ENCODE measurements at regions not wholly inside any gene's neighbourhood (a gene's known extent, or its start where the extent isn't known, plus 50 kb on each side); places are given as distances from the start of the nearest gene placed in this dataset.
A peak's percentile ranks its signal among the peaks of the same experiment; 100 is the strongest.

- DNase-seq, result no peak
Measured at GRCh38 chr3:88209356-88209755, 59.6 kb downstream of the C3orf38 start.

DNA sequence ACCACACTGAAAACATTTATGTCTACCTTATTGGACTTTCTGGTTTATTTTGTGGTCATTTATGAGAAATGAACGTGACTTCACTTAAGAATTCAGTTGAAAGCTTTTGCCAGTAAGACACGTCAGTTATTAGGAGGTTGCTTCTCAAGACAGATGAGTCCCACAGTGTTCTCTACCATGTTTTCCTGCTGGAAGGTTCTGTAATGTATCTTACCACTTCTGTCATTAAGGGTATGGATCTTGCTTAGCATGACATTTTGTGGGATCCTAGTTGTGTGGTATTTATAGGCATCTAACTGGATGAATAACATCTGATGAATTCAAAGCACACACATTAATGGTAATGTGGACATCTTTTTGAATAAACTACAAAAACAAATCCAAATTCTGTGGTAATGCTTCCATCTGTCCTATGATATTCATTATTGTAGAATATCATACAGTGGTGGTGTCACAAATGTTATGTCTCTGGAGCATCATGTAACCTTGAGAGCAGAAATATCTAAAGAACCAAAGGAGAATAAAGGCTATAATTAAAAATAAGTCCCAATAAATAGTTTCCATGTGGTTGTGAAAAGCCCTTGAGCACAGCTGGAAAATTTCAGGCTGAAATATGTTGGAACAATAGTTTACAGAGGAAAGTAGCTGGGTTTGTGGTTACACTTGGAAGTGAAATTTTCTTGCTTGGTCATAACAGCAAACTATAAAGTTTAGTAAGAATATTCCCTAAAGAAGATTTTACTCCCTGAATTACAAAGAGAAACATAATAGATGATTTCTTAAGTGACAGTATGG, 61.5 kb downstream of the C3orf38 start:
- no peak for DNase-seq

DNA sequence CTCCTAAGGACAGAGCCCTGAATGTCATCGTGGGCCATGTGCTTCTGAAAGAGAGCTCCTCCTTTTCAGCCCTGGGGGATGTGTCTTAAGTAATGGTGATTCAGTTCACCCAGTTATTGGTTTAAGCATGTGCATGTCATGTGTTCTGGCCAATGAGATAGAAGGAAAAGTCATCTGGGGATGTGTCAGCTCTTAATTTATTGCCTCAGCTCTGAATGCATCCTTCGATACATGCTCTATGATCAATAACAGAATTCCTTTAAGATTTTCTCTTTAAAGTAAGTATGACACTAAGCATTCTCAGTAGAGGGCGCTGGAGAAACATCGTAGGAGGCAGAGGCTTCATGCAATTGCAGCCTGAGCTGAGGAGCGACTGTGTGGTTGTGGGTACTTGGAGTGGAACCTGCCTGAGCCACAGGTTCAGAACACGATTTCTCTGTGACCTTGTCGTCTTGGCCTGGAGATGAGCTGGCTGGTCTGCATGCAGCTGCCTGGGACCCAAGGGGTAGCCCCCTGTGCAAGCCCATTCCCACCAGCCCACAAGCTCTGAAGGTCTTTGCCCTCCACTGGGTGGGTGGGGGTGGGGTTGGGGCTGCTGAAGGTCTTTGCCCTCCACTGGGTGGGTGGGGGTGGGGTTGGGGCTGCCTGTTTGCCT, 69.5 kb downstream of the C3orf38 start:
- peak; percentile 26 for DNase-seq

GRCh38 chr3:88220126-88220525, 70.4 kb downstream of the C3orf38 start:
- DNase-seq, result no peak

DNA sequence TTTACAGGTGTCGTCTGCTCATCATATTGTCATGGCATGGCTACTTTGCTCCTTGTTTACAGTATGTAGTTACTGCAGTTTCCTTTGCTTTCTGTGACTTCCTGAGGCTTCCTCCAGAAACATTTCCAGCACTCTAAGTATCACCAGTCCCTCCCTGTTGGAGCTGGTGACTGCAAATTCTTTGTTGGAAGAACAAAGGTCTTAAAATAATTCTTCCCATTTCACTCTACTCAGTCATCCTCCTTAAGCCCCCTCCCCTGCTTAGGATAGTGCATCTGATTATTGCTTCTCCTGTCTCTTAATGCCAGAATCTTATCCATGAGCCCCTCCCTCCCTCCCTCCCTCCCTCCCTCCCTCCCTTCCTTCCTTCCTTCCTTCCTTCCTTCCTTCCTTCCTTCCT, 72.0 kb downstream of the C3orf38 start:
- no peak for DNase-seq

GRCh38 chr3:88222343-88222742, 72.6 kb downstream of the C3orf38 start:
- no peak for DNase-seq

GRCh38 chr3:88225326-88226008, 75.7 kb downstream of the C3orf38 start:
- no peak for DNase-seq

DNA sequence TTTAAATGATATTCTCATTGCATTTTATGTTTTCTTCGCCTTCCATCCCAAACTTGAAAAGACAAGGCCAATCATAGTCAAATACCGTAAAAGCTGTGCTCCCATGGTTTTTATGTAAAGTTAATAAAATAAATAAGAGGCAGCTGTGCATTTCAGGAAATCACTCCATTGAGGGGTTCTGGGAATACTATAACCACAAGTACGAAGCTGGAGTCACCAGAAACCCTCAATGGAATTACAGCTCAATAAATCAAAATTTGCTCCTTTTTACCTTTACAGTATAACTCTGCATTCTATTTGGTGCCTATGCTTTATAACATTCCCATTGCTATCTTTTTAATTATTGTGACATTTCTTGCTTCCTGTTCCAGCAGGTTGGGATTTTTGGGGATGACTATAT, 77.2 kb downstream of the C3orf38 start:
- DNase-seq, result no peak

GRCh38 chr3:88230638-88231037, 80.9 kb downstream of the C3orf38 start:
- no peak for DNase-seq

DNA sequence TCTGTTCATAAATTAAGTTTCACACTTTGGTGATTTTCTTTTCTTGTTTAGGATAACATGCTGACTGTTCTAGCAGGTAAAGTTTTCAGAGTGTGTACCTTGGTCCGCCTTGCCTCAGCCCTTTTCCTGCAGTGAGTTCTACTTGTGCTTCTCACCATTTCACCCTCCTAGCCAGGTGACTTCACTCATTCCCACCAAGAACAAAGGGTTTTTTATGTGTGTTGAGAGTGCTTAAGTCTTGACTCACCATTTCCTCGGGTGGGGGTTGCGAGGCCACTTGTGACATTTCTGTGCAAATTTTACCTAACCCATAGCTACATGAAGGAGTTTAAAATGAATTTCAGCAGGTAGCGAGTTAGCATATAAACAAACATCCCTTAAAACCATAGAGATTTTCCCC, 81.4 kb downstream of the C3orf38 start:
- DNase-seq, result no peak

GRCh38 chr3:88231632-88232031, 81.9 kb downstream of the C3orf38 start:
- DNase-seq, result no peak

- DNase-seq, result no peak
Measured at GRCh38 chr3:88235102-88235501, 85.3 kb downstream of the C3orf38 start.

DNA sequence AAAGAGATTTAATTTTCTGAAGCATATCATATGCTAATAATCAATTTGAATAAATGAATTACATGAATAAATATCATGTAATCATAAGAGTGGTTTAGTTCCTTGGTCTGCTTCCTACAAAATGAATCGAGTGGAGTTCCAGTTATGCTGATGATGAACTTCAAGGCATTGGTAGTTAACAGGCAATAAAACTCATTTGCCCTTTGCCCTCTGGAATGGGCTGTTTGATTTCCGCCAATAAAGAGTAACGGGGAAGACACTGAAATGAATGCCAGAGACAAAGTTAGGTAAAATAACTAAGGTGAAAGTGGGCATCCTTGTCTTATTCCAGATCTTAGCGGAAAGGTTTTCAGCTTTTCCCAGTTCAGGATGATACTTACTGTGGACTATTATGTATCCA, 90.1 kb downstream of the C3orf38 start:
- no peak for DNase-seq

- DNase-seq, result no peak
Measured at GRCh38 chr3:88248658-88249057, 98.9 kb downstream of the C3orf38 start.

DNA sequence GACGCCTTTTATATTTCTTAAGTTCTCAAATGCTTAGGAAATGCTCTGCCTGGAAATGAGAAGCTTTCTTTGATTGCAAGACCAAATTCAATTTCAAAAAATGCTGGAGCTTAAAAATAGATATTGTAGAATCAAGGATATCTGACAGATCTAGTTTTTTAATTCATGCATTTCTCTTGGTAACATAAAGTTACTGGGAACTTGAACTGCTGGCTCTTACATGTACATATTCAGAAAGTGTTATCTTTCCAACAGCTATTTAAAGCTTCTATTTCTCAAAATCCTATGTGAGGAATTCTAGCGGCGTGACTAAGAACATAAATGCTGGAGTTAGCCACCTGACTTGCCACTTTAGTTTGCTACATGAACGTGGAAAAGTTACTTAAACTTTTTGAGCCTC, 109.3 kb downstream of the C3orf38 start:
- no peak for DNase-seq

DNA sequence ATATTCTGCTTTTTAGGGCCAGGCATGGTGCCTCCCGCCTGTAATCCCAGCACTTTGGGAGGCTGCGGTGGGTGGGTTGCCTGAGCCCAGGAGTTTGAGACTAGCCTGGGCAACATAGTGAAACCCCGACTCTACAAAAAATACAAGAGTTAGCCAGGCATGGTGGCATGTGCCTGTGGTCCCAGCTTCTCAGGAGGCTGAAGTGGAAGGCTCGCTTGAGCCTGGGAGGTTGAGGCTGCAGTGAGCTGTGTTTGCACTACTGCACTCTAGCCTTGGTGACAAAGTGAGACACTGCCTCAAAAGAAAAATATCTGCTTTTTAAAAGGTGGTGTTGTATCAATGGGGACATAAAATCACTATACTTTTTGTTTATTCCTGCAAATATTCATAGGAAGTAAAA, 112.8 kb downstream of the C3orf38 start:
- DNase-seq, result no peak

- no peak for DNase-seq
Measured at GRCh38 chr3:88263417-88264100, 113.8 kb downstream of the C3orf38 start.

DNA sequence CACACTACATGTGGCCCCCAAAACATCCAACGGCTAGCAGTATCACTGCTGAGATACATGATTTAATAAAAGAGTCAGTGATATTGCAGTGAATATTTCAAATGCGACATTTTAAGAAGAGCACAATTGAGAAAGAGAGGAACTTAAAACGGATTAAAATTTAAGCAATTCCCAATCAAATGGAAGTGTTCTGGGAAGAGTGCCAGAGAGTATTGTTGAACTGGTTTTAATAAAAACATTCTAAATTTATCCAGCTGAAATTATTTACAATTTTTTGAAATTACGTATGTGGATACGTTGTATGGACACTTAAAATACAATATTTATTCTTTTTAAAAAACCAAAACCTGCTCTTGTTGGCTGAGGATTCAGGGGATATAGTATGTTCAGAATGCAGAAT, 117.7 kb downstream of the C3orf38 start:
- no peak for DNase-seq

DNA sequence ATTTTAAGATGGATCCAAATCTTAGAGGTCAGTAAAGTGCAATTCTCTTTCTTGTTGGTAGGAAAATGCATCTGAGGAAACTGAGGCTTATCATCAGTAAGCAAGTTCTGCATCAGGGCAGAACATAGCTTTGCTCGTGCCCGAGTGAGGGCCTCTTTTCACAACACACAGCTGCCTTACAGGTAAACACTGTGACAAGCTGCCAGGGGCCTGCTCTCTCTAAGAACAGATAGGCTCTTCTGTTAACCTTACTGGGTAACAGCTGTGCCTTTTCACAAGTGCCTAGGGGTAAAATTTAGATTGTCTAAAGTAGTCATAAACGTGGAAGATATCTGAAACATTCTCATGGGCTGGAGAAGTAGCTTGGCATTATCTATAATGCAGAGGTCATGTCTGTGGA, 118.1 kb downstream of the C3orf38 start:
- no peak for DNase-seq

DNA sequence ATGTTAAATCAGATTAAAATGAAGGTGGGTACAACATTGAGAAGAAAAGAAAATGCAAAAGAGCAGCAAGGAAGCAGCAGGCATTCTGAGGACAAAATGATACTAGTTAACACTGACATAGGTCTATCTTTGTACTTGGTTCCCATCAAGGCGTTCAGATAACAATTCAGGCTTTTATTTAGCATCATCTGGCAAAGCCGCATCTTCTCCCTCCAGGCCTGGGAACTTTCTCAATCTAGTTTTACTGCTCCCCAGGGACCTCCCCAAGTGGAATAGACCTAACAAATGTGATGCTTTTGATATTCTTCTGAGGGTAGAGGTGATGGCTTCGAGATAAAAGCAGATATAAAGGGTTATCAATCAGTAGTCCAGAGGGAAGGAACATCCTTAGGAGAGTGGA, 130.6 kb downstream of the C3orf38 start:
- no peak for DNase-seq

DNA sequence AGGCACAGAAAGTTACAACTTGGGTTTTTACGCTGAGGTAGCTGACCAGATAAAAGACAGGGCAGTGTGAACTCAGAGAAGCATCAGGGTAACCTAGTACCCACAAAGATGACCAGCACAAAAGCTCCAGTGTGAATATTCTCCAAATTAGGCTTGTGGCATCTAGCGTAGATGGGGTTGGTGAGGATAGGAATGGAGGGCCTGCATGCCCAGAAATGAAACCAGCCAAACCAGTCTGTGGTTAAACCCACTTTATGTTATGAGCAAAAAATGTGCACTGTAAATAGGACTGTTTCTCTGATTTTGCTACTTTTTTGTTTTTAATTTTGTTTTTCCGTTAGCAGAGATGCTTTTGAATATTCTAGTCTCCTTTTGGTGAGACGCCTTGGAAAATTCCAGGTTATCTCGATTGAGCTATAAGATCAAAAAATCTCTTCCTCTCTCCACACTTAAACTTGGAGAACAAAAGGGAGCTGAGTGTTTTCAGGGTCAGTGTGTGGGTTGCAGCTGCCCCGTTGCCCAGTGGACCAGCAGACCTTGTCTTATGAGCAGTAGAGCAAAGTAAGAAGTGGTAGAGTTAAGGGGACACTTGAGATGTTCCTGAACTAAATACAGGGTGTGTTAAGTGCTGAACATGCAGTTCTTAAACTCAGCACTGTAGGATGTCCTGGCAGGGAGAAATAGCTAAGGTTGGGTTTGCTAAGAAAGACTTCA, 132.9 kb downstream of the C3orf38 start:
- DNase-seq, result no peak

- DNase-seq, result no peak
Measured at GRCh38 chr3:88283242-88283592, 133.5 kb downstream of the C3orf38 start.

DNA sequence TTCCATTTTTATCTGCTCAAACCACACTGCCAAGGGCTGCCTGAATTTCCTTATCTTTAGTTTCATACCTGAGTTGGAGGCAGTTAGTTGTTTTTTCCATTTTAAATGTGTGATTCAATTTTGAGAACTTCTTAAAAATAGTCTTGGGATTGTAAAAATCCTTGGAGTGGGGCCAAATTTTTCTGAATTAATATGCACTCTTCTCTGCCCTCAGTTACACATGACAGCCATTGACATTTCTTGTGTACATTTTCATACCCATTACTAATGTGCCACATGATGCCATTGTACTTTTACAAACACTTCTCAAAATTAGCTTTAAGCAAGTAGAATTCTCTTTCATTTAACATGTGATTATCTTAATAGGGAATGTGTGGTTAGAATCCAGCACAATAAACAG, 141.7 kb downstream of the C3orf38 start:
- no peak for DNase-seq
